Ramos (cell line): ENCODE measurements at regions not wholly inside any gene's neighbourhood (a gene's known extent, or its start where the extent isn't known, plus 50 kb on each side); places are given as distances from the start of the nearest gene placed in this dataset.

Source experiments
- in situ Hi-C: fragments of 300-500 bp; cut with MboI; formaldehyde crosslinking; loops from one replicate; pipeline ENCODE4 v1.14.3; 2022; ENCODE audit warnings: low sequenced_read_pairs; ENCODE audit not compliant: unreplicated experiment

GRCh38 chr5:2311851-2312250 is 429.1 kb upstream of the IRX4 start:
- in situ Hi-C loops, result no loop called here

- in situ Hi-C loops, result no loop called here
Measured at GRCh38 chr5:2310946-2311345, 428.2 kb upstream of the IRX4 start.

- in situ Hi-C loops, result no loop called here
Measured at GRCh38 chr5:2307631-2308030, 424.9 kb upstream of the IRX4 start.

DNA sequence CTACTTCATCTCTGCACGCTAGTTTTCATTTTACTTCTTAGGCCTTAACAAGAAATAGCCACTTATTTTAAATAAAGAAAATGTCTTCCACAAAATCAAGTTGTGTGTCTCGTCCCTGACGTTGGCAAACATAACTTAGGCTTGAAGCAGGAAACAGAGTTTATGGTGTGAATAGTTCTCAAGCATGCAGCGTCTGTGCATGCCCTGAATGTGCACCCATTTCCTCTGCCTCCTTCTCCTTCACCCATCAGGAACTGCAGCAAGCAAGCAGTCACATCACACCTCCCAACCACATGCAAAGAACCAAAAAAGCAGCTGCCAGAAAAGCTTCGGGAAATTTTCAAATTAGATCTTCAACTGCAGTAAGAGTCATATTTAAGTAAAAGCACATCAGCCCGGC is 424.0 kb upstream of the IRX4 start:
- in situ Hi-C loops, result no loop called here

- in situ Hi-C loops, result no loop called here
Measured at GRCh38 chr5:2303431-2304100, 420.8 kb upstream of the IRX4 start.

DNA sequence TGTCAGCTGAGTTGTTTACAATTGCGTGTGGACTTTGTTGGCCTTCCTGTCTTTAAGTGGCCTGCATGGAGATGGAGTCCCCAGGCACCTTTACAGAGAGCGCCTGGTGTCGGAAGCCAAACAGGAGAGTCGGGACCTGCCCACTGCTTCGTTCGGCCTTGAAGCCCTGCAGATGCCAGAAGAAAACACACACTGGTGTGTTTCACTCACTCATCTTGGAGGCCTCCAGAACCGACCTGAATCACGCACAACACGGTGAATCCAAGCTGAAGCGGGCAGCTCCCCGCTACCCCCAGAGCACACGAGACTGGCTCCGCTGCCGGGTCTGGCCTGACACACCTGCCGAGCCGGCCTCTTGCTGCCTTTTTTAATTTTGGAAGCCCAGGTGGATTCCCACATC is 419.4 kb upstream of the IRX4 start:
- in situ Hi-C loops, result no loop called here

DNA sequence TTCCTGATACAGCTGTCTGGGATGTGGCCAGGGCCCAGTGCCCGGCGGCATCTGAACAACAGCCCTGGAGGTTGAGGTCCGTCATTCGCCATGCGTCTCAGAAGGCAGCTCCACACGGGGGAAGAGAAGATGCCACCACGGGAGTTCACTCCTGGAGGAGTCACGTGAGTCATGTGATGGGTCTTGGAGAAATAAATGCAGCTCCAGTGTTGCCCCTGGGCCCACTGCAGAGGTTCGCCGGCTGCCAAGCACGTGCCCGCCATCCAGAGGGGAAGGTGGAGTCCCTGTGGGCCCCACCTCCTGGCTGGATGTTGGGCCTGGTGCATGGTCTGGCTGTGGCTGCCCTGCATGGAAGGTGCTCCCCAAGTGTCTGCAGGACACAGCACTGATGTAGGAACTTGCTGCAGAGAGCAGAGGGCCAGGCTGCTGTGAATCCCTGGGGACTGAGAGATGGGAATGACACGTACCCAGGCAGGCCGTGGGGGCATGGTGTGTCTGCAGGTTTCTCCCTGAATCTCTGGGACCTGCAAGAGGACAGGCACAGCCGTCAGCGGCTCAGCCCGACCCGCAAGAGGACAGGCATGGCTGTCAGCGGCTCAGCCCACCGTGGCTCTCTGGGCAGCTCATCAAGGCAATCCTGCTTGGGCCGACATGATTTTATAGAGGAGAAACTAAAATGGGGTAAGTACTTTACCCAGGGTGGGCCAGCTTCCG is 418.3 kb upstream of the IRX4 start:
- in situ Hi-C loops, result no loop called here

- in situ Hi-C loops, result no loop called here
Measured at GRCh38 chr5:2300421-2300820, 417.7 kb upstream of the IRX4 start.

DNA sequence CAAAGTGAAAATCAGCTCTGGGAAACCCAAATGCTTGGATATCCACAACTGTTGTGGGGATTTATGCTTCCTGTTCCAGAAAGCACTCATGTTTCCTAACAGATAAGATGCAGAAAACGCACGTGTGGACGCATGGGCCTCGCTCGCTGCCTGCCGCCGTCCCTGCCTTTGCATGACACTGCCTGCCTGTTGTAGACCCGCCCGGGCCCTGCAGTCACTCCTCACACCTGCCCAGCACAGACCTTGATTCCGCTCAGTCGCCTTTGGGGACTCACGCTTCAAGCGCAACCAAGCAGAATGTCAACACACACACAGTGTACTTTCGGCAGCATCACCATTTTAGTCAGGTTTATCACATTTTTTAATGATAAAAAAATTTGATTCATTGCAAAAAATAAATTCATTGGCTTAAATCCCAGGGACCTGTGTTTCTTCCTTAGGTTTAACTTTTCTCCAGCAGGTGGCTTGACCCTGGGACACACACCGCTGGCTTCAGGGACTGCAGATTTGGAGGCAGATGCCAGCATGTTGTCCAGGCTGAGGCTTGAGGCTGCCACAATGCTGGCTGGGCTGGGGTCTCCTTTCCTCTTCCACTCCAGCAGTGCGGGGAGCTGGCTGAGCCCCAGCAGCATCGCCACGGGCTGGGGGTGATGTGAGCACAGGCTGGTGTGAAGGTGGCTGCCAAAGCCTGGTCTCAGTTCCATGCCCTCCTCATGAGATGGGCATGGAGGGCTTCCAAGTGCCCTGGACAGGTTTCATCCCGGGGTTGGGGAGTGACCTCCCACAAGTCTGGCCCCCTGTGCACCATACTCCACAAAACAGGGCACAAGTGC is 416.9 kb upstream of the IRX4 start:
- in situ Hi-C loops, result no loop called here

GRCh38 chr5:2298781-2299180 is 416.1 kb upstream of the IRX4 start:
- in situ Hi-C loops, result no loop called here

DNA sequence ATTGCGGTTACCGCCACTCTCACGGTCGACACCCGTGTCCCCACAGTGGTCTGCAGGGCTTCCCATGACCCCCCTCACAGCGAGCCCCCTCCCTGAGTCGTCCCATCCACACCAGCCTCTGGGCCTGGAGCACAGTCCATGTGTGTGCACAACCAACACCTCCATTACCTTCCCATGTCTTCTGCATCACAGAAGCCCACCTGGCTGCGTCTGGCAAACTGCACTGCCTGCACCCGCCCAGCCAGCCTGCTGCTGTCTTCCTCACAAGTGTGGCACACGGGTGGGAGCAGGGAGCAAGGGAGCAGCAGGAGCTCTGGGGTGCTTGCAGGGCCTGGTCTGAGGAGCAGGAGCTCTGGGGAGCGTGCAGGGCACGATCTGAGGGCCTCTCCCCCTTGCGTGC is 415.3 kb upstream of the IRX4 start:
- in situ Hi-C loops, result no loop called here

DNA sequence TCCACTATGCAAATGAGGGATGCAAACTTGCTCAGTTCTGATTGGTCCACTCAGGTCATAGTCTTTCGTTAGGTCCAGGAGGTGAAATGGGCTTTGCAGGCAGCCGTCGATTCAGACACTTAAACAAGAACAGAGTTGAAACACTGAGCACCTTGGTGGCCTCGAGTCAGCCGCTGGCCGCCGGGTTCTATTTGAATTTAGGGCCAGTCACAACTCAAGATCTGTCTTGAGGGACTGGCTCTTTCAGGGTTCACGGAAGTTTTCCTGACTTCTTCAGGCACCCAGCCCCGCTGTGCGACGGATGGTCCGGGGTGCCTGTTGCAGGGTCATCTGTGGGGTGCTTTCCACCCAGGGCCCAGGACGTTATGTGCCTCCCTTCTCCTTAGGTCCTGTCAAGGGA is 412.8 kb upstream of the IRX4 start:
- in situ Hi-C loops, result no loop called here

GRCh38 chr5:2293906-2294305 is 411.2 kb upstream of the IRX4 start:
- in situ Hi-C loops, result no loop called here

- in situ Hi-C loops, result no loop called here
Measured at GRCh38 chr5:2291146-2291840, 408.6 kb upstream of the IRX4 start.

- in situ Hi-C loops, result no loop called here
Measured at GRCh38 chr5:2289380-2289779, 406.7 kb upstream of the IRX4 start.

GRCh38 chr5:2288968-2289367 is 406.2 kb upstream of the IRX4 start:
- in situ Hi-C loops, result no loop called here

GRCh38 chr5:2288466-2288865 is 405.7 kb upstream of the IRX4 start:
- in situ Hi-C loops, result no loop called here

- in situ Hi-C loops, result no loop called here
Measured at GRCh38 chr5:2286250-2286649, 403.5 kb upstream of the IRX4 start.

DNA sequence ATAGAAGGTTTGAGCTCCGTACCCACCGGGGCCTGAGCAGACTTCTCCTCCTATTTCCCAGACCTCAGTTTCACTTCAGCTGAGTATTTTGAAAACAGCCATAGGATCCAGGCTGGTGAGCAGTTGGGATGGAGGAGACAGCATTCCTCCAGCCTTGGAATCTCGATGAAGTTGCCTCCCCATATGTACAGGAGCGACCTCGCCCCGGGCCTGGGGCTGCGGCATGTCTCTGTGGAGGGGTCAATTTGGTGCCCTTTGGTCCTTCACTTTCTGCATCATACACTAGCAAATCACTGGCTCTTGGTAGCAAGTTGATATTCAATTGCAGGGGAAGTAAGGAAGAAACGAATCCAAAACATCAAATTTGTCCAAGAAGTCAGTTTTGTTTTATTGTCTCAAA is 402.0 kb upstream of the IRX4 start:
- in situ Hi-C loops, result no loop called here

GRCh38 chr5:2283481-2284045 is 400.8 kb upstream of the IRX4 start:
- in situ Hi-C loops, result no loop called here
